DND-41 (cell line): ENCODE measurements at regions not wholly inside any gene's neighbourhood (a gene's known extent, or its start where the extent isn't known, plus 50 kb on each side); places are given as distances from the start of the nearest gene placed in this dataset.
A peak's percentile ranks its signal among the peaks of the same experiment; 100 is the strongest.
"Not testable (repeated sequence)": the region's sequence is repeated elsewhere in the genome, so short reads cannot be mapped to it uniquely, and the experiment has no call there.

Source experiments
- ATAC-seq: fragments of 200-7000 bp; cut with Tn5 transposase; 3 replicates; pipeline ENCODE4 v1.9.1; 2021; ENCODE audit warnings: low read depth; ENCODE audit not compliant: insufficient read depth
- DNase-seq: peaks from one replicate; pipeline ENCODE4 v3.0.0-alpha.2; 2020
- H2AFZ ChIP-seq: 2 replicates; pipeline ENCODE4 v1.6.0; 2012; ENCODE audit warnings: low read depth, low read length
- H3K27ac ChIP-seq: 2 replicates; pipeline ENCODE4 v1.5.1; 2012; ENCODE audit warnings: low read length, inconsistent platforms
- H3K27me3 ChIP-seq: fragments of 200-600 bp; sonication (generic); 2 replicates; pipeline ENCODE4 v1.6.0; 2012; ENCODE audit warnings: low read length, mild to moderate bottlenecking, inconsistent platforms; ENCODE audit not compliant: insufficient read depth, poor library complexity
- H3K36me3 ChIP-seq: 2 replicates; pipeline ENCODE4 v1.5.1; 2012; ENCODE audit warnings: low read length, inconsistent platforms; ENCODE audit not compliant: insufficient read depth
- H3K4me1 ChIP-seq: 2 replicates; pipeline ENCODE4 v1.5.1; 2012; ENCODE audit warnings: mild to moderate bottlenecking, low read length; ENCODE audit not compliant: insufficient read depth
- H3K4me2 ChIP-seq: 2 replicates; pipeline ENCODE4 v1.6.0; 2012; ENCODE audit warnings: mild to moderate bottlenecking, moderate library complexity, low read length, inconsistent platforms; ENCODE audit not compliant: insufficient read depth
- H3K4me3 ChIP-seq, 2 experiments: fragments of 200-600 bp in 1 of 2; shearing (Covaris generic) in 1 of 2; 2 replicates each; pipeline ENCODE4 v1.5.1; 2012 to 2016; ENCODE audit warnings: inconsistent platforms in 2 of 2, low read length in 2 of 2, mild to moderate bottlenecking in 2 of 2, low read depth in 1 of 2, moderate library complexity in 1 of 2
- H3K79me2 ChIP-seq: 2 replicates; pipeline ENCODE4 v1.6.0; 2012; ENCODE audit warnings: low read length, inconsistent platforms; ENCODE audit not compliant: insufficient read depth
- H3K9ac ChIP-seq: 2 replicates; pipeline ENCODE4 v1.6.0; 2012; ENCODE audit warnings: low read depth, mild to moderate bottlenecking, inconsistent platforms, low read length, moderate library complexity
- H3K9me3 ChIP-seq: 2 replicates; pipeline ENCODE4 v1.5.1; 2012; ENCODE audit warnings: low read length, moderate library complexity, mild to moderate bottlenecking, inconsistent platforms; ENCODE audit not compliant: insufficient read depth, severe bottlenecking
- H4K20me1 ChIP-seq: 2 replicates; pipeline ENCODE4 v1.6.0; 2012; ENCODE audit warnings: low read length; ENCODE audit not compliant: insufficient read depth
- CTCF ChIP-seq: IDR thresholded peaks from 2 replicates; pipeline ENCODE4 v1.5.1; 2012; ENCODE audit warnings: borderline replicate concordance, low read length, moderate library complexity, mild to moderate bottlenecking; ENCODE audit not compliant: poor library complexity, severe bottlenecking; ENCODE audit errors: extremely low read depth
- EZH2 ChIP-seq: IDR thresholded peaks from 3 replicates; pipeline ENCODE4 v1.6.1; 2012; ENCODE audit warnings: borderline replicate concordance, low read depth, mild to moderate bottlenecking, moderate library complexity, low read length, inconsistent platforms; ENCODE audit not compliant: severe bottlenecking

- Histone ChIP-seq H3K4me3 (no peak overlapping the region), H3K9ac (no peak overlapping the region), H3K27me3 (no peaks in the 10 kb centered on the region), H4K20me1 (no peaks in the 10 kb centered on the region), H3K9me3 (no peaks in the 10 kb centered on the region), H2AFZ (no peak overlapping the region), H3K4me2 (no peak overlapping the region), H3K4me1 (peaks cover 5% of the 10 kb centered on the region; the same call in 1 of the 2 replicates), H3K36me3 (no peaks in the 10 kb centered on the region), H3K27ac (no peak overlapping the region), H3K79me2 (no peaks in the 10 kb centered on the region)
- DNase-seq (no peak), ATAC-seq (no peak)
- TF ChIP-seq EZH2 (no peak), CTCF (no peak)
Measured at GRCh38 chrY:19427736-19428518, 316.6 kb downstream of the KDM5D start.

GRCh38 chrY:19427191-19427590, 317.3 kb downstream of the KDM5D start:
- not testable (repeated sequence) for H3K27ac ChIP-seq, H3K4me2 ChIP-seq, H3K27me3 ChIP-seq, H3K9ac ChIP-seq, H3K9me3 ChIP-seq, H2AFZ ChIP-seq, DNase-seq, ATAC-seq, H3K36me3 ChIP-seq, H3K4me3 ChIP-seq, H3K79me2 ChIP-seq, H4K20me1 ChIP-seq, H3K4me1 ChIP-seq

GRCh38 chrY:19410980-19411766, 333.4 kb downstream of the KDM5D start:
- H4K20me1 ChIP-seq, result no peaks in the 10 kb centered on the region
- H3K27me3 ChIP-seq, result no peaks in the 10 kb centered on the region
- no peak overlapping the region for H3K9ac ChIP-seq
- H3K9me3 ChIP-seq, result no peaks in the 10 kb centered on the region
- H3K36me3 ChIP-seq, result no peaks in the 10 kb centered on the region
- no peak overlapping the region for H2AFZ ChIP-seq
- no peaks in the 10 kb centered on the region for H3K79me2 ChIP-seq
- DNase-seq (no peak), ATAC-seq (no peak)
- H3K4me2 ChIP-seq, result no peak overlapping the region
- peaks cover 13% of the 10 kb centered on the region for H3K4me1 ChIP-seq
- no peak overlapping the region for H3K27ac ChIP-seq
- H3K4me3 ChIP-seq, result no peak overlapping the region
- TF ChIP-seq EZH2 (no peak), CTCF (no peak)

- Histone ChIP-seq H3K27ac (peak overlapping the region; percentile 87), H3K4me1 (peaks cover 34% of the 10 kb centered on the region), H3K36me3 (no peaks in the 10 kb centered on the region), H3K4me2 (peak overlapping the region; percentile 62; the same call in 1 of the 2 replicates), H3K27me3 (no peaks in the 10 kb centered on the region), H3K79me2 (no peaks in the 10 kb centered on the region), H3K9ac (peak overlapping the region; percentile 39), H2AFZ (peak overlapping the region; percentile 71), H3K9me3 (no peaks in the 10 kb centered on the region), H4K20me1 (no peaks in the 10 kb centered on the region), H3K4me3 (peak overlapping the region in 1 of 2 experiments; percentile 48; a peak in 2 of 4 replicates)
- peak; percentile 97 for ATAC-seq
- TF ChIP-seq EZH2 (no peak), CTCF (no peak)
- DNase-seq, result peak; percentile 63
Measured at GRCh38 chrY:19406246-19406645, 338.3 kb downstream of the KDM5D start.
